ENCODE measurements at regions not wholly inside any gene's neighbourhood (a gene's known extent, or its start where the extent isn't known, plus 50 kb on each side); places are given as distances from the start of the nearest gene placed in this dataset.
A peak's percentile ranks its signal among the peaks of the same experiment; 100 is the strongest.
"Not testable (repeated sequence)": the region's sequence is repeated elsewhere in the genome, so short reads cannot be mapped to it uniquely, and the experiment has no call there.

DNA sequence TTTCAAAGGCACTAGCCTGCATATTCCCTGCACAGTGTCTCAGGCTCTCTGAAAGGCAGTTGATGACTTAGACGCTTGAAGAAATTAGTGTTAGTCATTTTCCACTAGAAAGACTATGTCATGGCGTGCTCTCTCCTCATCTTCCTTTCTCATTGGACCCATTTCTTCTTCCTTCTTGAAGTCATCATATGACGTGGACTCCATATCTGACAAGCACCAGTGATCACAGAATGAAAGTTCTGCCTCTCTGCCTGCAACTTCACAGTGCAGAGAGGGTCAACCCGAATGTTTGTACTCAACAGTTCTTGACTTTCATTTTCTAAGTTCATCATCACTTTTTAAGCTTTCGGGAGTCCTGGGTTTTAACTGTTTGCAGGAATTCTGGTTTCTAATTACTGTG, 63.7 kb upstream of the CYRIA start:
- DNase-seq (ENCODE audit: low read depth in 2 of 2), result no peak

DNA sequence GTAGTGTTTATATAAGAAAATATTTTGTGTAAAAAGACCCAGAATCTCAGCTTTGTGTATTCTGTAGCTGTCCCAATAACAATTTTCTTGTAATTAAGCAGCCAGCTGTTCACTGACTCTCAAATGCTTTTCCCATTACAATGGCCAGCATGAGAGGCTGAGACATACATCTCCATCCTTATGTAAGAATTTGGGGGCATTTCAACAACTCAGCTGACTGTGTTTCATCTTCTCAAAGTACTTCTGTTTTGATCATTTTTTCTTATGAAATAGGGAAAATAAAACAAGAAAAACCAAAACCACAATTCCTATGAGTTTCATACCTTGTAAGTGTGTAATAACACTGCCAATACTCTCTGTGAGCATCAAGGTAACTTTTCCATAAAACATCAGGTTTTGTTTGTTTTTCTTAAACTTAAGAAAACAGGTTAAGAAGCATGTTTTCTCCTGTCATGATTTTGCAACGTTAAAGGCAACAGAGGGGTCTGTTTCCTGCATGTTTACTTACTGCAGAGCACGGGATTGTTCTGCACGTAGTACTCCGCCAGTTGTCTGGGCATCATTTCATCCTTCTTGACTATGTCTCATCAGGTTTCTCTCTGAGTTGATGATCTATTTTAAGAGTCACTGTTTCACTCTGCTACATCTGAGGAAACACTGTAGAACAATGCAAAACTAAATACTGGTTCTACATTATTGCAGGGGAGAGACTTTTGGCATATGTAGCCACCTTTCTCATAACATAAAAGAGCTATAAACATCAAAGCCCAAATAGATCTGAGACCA, 62.9 kb upstream of the CYRIA start:
- DNase-seq (ENCODE audit: low read depth in 2 of 2), result no peak

- DNase-seq (ENCODE audit: low read depth in 2 of 2), result not testable (repeated sequence)
Measured at GRCh38 chr2:16727849-16728248, 62.2 kb upstream of the CYRIA start.

DNA sequence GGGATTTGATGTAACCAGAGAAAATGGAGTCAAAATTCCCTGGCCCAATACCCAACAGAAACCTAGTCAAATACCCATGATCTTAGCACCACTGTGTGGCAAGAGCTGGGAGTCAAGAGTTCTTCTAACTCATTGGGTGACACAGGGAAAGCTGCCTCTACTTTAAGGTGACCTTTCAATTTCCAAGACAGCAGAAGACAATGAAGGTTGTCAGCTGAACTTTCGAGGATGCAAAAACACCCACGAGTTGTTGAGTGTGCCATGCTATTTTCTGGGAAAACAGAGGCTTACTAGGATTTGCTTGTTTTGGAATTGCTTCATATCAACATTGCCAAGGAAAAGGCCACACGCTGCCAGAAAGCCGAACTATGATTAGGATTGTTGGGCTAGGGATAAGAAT, 61.6 kb upstream of the CYRIA start:
- peak; percentile 22 to 57 for DNase-seq (ENCODE audit: low read depth in 2 of 2)

DNA sequence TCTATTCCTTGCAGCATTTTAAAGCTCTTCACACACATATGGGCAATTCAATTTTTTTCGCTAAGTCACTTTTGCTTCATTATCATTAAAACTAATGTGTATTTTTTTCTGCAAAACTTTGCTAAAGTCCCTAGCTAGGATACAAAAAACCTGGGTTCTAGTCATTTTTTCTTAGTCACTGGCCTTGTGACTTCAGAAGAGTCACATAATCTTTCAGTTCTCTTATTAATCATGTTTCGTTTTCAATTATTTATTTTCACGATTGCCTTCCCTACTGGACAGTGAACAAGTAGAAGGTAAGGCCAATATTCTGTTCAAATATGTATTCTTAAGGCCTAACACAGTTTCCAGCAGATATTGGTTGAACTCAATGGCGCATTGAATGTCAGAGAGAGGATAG, 60.9 kb upstream of the CYRIA start:
- DNase-seq (ENCODE audit: low read depth in 2 of 2), result no peak

DNA sequence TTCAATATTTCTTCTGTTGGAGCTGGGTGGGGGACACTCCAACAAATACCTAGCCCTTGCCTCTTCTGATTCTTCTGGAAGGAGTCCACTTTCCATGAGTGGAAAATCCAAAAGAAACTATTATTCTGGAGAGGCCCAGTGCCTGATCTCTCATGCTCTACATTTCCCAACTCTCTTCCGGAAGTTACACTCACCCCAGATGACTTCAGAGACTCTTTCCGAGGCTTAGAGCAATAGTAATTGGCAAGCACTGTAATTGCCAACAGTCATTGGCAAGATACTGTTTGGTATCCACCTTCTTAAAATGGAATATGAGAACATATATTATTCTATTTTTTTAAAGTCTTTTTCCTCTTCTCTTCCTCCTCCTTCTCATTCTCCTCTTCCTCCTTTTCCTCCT, 60.5 kb upstream of the CYRIA start:
- no peak for DNase-seq (ENCODE audit: low read depth in 2 of 2)

- no peak for DNase-seq (ENCODE audit: low read depth in 2 of 2)
Measured at GRCh38 chr2:16725549-16725948, 59.9 kb upstream of the CYRIA start.

DNA sequence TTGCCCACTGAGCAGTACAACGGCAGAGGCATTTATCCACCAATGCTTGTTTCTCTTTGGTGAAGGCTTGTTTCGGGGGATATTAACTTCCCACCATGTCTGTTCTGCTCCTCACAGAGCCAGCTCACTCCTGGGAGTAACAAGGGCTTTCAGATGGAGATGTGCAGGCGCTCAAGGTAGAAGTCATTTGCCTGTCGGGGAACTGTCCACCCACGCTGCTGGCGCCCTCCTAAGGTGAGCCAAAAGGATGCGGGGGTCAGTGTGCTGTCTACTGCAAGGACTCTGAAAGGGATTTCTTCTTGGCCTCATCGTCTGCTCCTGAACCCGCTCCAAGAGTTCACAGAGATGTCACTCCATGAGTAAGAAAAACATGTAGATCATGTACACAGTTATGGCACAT, 57.0 kb upstream of the CYRIA start:
- no peak for DNase-seq (ENCODE audit: low read depth in 2 of 2)

DNA sequence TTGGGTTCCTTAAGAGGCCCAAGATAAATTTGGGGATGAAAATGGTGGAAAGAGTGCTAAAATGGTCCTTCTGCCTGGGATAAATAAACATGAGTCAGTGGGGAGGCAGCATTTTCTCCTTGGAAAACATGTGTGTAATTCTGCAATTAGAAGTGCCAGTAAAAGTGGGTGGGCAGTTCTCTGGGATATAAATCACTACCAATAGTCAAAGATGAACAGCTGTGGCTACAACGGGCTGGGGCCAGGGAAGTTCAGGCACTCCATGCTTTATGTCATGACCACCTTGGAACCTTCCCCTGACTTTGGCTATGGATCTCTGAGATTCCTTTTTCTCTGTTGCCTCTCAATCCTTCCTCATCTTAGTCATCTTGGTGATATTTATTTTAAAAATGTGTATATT, 56.5 kb upstream of the CYRIA start:
- DNase-seq (ENCODE audit: low read depth in 2 of 2), result no peak

GRCh38 chr2:16721529-16721928, 55.9 kb upstream of the CYRIA start:
- not testable (repeated sequence) for DNase-seq (ENCODE audit: low read depth in 2 of 2)

DNA sequence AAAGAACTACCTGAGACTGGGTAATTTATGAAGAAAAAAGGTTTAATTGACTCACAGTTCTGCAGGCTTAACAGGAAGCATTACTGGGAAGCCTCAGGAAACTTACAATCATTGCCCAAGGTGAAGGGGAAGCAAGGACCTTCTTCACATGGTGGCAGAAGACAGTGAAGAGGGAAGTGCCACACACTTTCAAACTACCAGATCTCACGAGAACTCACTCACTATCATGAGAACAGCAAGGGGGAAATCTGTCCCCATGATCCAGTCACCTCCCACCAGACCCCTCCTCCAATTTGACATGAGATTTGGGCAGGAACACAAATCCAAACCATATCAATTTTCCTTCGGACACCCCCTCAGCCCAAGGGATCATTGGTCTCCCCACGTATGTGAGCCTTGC, 55.1 kb upstream of the CYRIA start:
- not testable (repeated sequence) for DNase-seq (ENCODE audit: low read depth in 2 of 2)

DNA sequence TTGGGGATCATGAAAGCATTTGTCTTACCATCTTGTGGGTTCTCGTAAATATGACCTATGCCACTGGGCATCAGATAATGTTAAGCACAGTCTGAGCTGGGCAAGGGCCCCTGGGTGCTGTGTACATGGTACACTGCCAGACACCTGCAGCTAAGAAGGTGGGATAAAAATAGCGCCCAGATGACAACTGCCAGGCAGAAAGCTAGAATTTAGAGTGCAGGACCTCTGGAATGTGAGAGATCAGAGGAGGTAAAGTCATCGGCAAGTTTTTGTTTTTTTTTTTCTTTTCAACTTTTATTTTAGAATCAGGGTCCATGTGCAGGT, 53.8 kb upstream of the CYRIA start:
- DNase-seq (ENCODE audit: low read depth in 2 of 2), result no peak

DNA sequence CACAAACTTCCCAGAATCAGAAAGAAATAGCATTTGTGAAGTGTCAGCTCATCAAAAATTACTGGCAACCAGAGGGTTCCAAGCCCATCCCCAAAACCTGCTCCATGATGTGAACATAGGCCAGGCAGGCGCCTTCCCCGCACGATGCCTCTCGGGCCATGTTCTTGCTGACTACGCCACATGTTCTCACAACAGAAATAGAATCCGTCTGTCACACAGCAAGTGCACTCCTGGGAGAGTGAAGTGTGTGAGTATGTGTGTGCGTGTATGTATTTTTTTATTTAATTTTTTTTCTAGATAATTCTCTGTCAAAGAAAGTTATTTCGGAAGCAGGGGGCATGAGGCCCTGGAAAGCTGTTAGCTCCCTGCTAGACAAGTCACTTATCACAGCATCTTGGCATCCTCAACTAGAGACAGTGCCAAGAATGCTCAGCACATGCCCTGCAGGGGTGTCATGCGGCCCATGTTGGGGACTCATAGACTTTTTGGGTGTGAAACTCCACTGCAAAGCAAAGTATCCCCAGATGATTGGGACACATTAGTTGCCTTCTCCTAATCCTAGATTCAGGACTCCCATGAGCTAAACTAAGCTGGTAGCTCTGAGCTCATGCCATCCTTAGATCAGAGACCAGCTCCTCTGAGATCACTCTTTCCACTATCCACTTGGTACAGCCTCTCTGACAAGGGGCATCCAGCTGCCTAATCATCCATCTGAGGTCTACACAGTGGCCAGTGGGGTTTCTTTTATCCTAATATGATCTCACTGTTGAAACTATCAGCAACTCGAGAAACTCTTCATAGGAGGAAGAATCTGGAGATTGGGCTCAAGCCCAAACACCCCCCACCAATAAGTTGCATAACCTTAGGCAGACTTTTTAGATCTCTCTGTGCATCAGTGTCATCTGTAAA, 53.2 kb upstream of the CYRIA start:
- no peak for DNase-seq (ENCODE audit: low read depth in 2 of 2)

- DNase-seq (ENCODE audit: low read depth in 2 of 2), result no peak
Measured at GRCh38 chr2:16717477-16717876, 51.8 kb upstream of the CYRIA start.

- DNase-seq (ENCODE audit: low read depth in 2 of 2), result no peak
Measured at GRCh38 chr2:16716944-16717343, 51.3 kb upstream of the CYRIA start.

- no peak for DNase-seq (ENCODE audit: low read depth in 2 of 2)
Measured at GRCh38 chr2:16716024-16716423, 50.4 kb upstream of the CYRIA start.

Measured in dermis microvascular lymphatic vessel endothelial cell (primary cell).